DMS153 (cell line): ENCODE measurements at regions not wholly inside any gene's neighbourhood (a gene's known extent, or its start where the extent isn't known, plus 50 kb on each side); places are given as distances from the start of the nearest gene placed in this dataset.
A peak's percentile ranks its signal among the peaks of the same experiment; 100 is the strongest.
"Not testable (repeated sequence)": the region's sequence is repeated elsewhere in the genome, so short reads cannot be mapped to it uniquely, and the experiment has no call there.

Experiments
- DNase-seq: peaks from one replicate; lab custom pipeline; 2025; lab: John Stamatoyannopoulos, UW

- no peak for DNase-seq
Observed at GRCh38 chr5:56658972-56659371, 156.4 kb upstream of the MAP3K1 start.

GRCh38 chr5:56656846-56657726, 158.3 kb upstream of the MAP3K1 start:
- DNase-seq, result no peak

- no peak for DNase-seq
Observed at GRCh38 chr5:56651893-56652292, 163.5 kb upstream of the MAP3K1 start.

GRCh38 chr5:56650386-56650785, 165.0 kb upstream of the MAP3K1 start:
- no peak for DNase-seq

GRCh38 chr5:56649569-56649968, 165.8 kb upstream of the MAP3K1 start:
- DNase-seq, result no peak

- no peak for DNase-seq
Observed at GRCh38 chr5:56648460-56649034, 166.8 kb upstream of the MAP3K1 start.

GRCh38 chr5:56647099-56647850, 168.1 kb upstream of the MAP3K1 start:
- DNase-seq, result no peak

- DNase-seq, result no peak
Observed at GRCh38 chr5:56641635-56642260, 173.6 kb upstream of the MAP3K1 start.

GRCh38 chr5:56640763-56641406, 174.5 kb upstream of the MAP3K1 start:
- DNase-seq, result no peak

GRCh38 chr5:56639476-56639875, 175.9 kb upstream of the MAP3K1 start:
- DNase-seq, result no peak

GRCh38 chr5:56638768-56639238, 176.5 kb upstream of the MAP3K1 start:
- peak; percentile 2 for DNase-seq

- peak; percentile 68 for DNase-seq
Observed at GRCh38 chr5:56638061-56638621, 177.2 kb upstream of the MAP3K1 start.

- no peak for DNase-seq
Observed at GRCh38 chr5:56637321-56637920, 177.9 kb upstream of the MAP3K1 start.

- DNase-seq, result no peak
Observed at GRCh38 chr5:56633950-56634349, 181.4 kb upstream of the MAP3K1 start.

GRCh38 chr5:56632939-56633338, 182.4 kb upstream of the MAP3K1 start:
- DNase-seq, result no peak

- DNase-seq, result peak; percentile 12
Observed at GRCh38 chr5:56632199-56632598, 183.2 kb upstream of the MAP3K1 start.

- no peak for DNase-seq
Observed at GRCh38 chr5:56631719-56632118, 183.6 kb upstream of the MAP3K1 start.

- not testable (repeated sequence) for DNase-seq
Observed at GRCh38 chr5:56628616-56629015, 186.7 kb upstream of the MAP3K1 start.

- no peak for DNase-seq
Observed at GRCh38 chr5:56625541-56625940, 189.8 kb upstream of the MAP3K1 start.

GRCh38 chr5:56624751-56625150, 190.6 kb upstream of the MAP3K1 start:
- no peak for DNase-seq

GRCh38 chr5:56622141-56622540, 193.2 kb upstream of the MAP3K1 start:
- DNase-seq, result no peak
